HepG2 (cell line): ENCODE measurements at regions not wholly inside any gene's neighbourhood (a gene's known extent, or its start where the extent isn't known, plus 50 kb on each side); places are given as distances from the start of the nearest gene placed in this dataset.

Experiments used
- BCL3 ChIP-seq: sonication (generic); formaldehyde crosslinking; IDR thresholded peaks from 2 replicates; pipeline ENCODE4 v1.5.1; 2020; ENCODE audit warnings: mild to moderate bottlenecking, missing genetic modification reagents, moderate library complexity
- CAMTA2 ChIP-seq: sonication (generic); formaldehyde crosslinking; IDR thresholded peaks from 2 replicates; pipeline ENCODE4 v1.4.0; 2020; ENCODE audit warnings: mild to moderate bottlenecking, missing genetic modification reagents, borderline replicate concordance
- PAF1 ChIP-seq: IDR thresholded peaks from 2 replicates; pipeline ENCODE4 v1.6.1; 2016; ENCODE audit warnings: missing genetic modification reagents, missing compliant biosample characterization
- SMARCE1 ChIP-seq: fragments of 450-650 bp; IDR thresholded peaks from 2 replicates; pipeline ENCODE4 v1.6.1; 2017; ENCODE audit warnings: borderline replicate concordance
- U2AF1 ChIP-seq: fragments of 200-400 bp; formaldehyde crosslinking; optimal IDR thresholded peaks from 2 replicates; pipeline ENCODE3; 2017; ENCODE audit warnings: mild to moderate bottlenecking, low read depth, low read length
- ZKSCAN8 ChIP-seq: IDR thresholded peaks from 2 replicates; pipeline ENCODE4 v1.6.1; 2016; ENCODE audit warnings: borderline replicate concordance, missing genetic modification reagents, missing compliant biosample characterization
- TF ChIP-seq, protein P1 (sequence below): sonication (generic); formaldehyde crosslinking; IDR thresholded peaks from 2 replicates; pipeline ENCODE4 v1.9.0; 2022; ENCODE audit warnings: missing genetic modification reagents, mild to moderate bottlenecking, borderline replicate concordance
- TF ChIP-seq, protein P2 (sequence below): sonication (generic); formaldehyde crosslinking; IDR thresholded peaks from 2 replicates; pipeline ENCODE4 v1.4.0; 2020; ENCODE audit warnings: missing genetic modification reagents, low read depth, mild to moderate bottlenecking, borderline replicate concordance
- TF ChIP-seq, protein P3 (sequence below), 2 experiments: fragments of 450-650 bp in 1 of 2; sonication (generic) in 1 of 2; formaldehyde crosslinking; IDR thresholded peaks; 2 replicates each; pipeline versions ENCODE4 v1.5.0 to v1.8.0; 2020 to 2022; ENCODE audit warnings: mild to moderate bottlenecking in 1 of 2, missing genetic modification reagents in 1 of 2

DNA sequence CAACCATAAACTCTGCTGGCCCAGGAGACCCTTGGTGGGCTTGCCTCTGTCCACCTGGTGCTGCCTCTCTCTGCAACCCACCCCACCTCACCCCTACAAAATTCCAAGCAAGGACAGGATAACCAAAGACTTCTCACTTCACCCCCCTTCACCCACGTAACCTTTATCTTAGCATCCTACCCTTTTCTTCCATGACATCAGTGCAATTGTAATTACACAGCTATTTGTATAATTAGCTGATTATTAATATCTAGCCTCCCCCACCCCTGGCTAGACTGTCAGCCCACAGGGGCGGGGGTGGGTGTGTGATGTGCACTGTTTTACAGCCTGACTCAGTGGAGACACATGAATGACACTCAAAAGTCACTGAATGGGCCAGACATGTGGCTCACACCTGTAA is 262.2 kb downstream of the MRTFB start (continued):
- TF ChIP-seq, protein P1, sequence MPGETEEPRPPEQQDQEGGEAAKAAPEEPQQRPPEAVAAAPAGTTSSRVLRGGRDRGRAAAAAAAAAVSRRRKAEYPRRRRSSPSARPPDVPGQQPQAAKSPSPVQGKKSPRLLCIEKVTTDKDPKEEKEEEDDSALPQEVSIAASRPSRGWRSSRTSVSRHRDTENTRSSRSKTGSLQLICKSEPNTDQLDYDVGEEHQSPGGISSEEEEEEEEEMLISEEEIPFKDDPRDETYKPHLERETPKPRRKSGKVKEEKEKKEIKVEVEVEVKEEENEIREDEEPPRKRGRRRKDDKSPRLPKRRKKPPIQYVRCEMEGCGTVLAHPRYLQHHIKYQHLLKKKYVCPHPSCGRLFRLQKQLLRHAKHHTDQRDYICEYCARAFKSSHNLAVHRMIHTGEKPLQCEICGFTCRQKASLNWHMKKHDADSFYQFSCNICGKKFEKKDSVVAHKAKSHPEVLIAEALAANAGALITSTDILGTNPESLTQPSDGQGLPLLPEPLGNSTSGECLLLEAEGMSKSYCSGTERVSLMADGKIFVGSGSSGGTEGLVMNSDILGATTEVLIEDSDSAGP (CRISPR knock-in tag), result no peak
- TF ChIP-seq PAF1 (CRISPR knock-in tag), result no peak
- TF ChIP-seq, protein P2, sequence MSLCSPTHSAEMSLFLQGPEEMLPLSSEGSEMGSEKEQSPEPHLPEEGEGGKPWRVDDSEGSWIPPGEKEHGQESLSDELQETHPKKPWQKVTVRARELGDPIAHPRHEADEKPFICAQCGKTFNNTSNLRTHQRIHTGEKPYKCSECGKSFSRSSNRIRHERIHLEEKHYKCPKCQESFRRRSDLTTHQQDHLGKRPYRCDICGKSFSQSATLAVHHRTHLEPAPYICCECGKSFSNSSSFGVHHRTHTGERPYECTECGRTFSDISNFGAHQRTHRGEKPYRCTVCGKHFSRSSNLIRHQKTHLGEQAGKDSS (CRISPR knock-in tag), result no peak
- TF ChIP-seq U2AF1, result no peak
- TF ChIP-seq CAMTA2, result no peak
- no peak for TF ChIP-seq BCL3 (CRISPR knock-in tag)
- TF ChIP-seq, protein P3, sequence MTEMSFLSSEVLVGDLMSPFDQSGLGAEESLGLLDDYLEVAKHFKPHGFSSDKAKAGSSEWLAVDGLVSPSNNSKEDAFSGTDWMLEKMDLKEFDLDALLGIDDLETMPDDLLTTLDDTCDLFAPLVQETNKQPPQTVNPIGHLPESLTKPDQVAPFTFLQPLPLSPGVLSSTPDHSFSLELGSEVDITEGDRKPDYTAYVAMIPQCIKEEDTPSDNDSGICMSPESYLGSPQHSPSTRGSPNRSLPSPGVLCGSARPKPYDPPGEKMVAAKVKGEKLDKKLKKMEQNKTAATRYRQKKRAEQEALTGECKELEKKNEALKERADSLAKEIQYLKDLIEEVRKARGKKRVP (CRISPR knock-in tag; IDR thresholded peaks at IDR 0.05), result no peak
- no peak for TF ChIP-seq SMARCE1
- no peak for TF ChIP-seq ZKSCAN8 (CRISPR knock-in tag)
